ENCODE measurements at regions not wholly inside any gene's neighbourhood (a gene's known extent, or its start where the extent isn't known, plus 50 kb on each side); places are given as distances from the start of the nearest gene placed in this dataset.
"Not testable (repeated sequence)": the region's sequence is repeated elsewhere in the genome, so short reads cannot be mapped to it uniquely, and the experiment has no call there.

DNA sequence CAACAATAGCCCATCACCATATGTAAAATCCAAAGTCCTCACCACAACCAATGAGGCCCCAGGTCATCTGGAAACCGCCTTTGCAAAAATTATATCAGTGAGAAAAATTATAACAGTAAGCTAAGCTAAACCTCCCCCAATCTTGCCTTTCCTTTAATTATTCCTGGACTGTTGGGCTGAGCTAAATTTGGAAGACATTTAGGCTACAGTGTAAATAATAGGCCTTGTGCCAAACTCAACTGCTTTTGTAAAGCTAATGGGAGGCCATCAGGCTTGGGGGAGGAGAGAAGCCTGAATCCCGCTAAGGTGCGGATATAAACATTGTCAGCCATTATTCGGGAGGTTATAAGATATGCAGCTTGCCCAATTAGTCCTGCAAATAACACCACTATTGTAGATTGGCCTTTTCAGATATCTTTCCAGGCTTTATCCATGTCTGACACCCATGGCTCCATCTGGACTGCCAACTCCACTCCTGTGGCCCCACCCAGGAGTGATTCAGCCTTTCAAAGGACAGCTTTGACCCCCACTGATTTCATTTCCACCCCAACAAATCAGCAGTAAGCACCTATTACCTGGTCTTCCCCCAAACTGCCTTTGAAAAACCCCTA is 53.0 kb upstream of the CA12 start:
- DNase-seq (ENCODE audit: low read depth): no peak

GRCh38 chr15:63435204-63435820 is 53.7 kb upstream of the CA12 start:
- no peak for DNase-seq (ENCODE audit: low read depth)

DNA sequence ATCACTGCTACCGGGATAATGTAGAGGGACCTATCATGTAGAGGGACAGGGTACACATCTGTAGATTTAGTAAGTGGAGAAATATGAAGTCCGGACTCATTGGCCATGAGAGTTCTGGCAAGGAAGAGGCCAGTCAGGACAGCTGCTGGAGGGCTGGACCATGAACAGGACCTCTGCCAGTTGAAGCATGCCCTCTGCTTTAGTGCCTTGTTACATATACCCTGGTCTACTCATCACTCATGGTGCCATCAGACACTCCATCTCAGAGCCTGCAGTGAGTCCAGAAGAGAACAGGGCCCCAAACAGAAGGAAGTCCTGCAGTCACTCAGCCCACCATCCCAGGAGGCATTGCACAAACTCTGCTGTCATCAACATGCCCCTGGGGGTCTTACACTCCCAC is 54.7 kb upstream of the CA12 start:
- DNase-seq (ENCODE audit: low read depth): no peak

DNA sequence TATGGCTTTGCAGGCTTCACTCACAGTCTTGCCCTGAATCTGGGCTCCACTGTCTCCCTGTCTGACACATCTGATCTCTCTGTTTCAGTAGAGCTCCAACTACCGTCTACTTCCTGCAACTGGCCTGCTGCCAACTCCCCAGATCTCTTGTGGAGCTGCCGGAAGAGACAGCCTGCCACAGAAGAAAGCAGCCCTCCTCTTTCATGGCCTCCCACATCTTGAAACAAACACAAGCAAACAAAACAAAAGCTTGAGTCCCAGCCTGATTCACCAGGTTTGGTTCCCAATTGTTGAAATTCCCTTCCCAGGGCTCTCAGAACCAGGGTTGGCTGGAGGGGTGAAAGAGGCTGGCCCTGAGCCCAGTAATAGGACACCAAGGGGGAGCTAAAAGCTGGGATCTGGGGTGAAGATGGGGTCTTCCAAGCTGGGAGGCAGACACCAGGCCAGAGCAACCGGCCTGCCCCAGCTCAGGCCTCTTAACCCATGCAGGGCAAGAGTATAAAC is 55.3 kb upstream of the CA12 start:
- DNase-seq (ENCODE audit: low read depth): peak; percentile 60

DNA sequence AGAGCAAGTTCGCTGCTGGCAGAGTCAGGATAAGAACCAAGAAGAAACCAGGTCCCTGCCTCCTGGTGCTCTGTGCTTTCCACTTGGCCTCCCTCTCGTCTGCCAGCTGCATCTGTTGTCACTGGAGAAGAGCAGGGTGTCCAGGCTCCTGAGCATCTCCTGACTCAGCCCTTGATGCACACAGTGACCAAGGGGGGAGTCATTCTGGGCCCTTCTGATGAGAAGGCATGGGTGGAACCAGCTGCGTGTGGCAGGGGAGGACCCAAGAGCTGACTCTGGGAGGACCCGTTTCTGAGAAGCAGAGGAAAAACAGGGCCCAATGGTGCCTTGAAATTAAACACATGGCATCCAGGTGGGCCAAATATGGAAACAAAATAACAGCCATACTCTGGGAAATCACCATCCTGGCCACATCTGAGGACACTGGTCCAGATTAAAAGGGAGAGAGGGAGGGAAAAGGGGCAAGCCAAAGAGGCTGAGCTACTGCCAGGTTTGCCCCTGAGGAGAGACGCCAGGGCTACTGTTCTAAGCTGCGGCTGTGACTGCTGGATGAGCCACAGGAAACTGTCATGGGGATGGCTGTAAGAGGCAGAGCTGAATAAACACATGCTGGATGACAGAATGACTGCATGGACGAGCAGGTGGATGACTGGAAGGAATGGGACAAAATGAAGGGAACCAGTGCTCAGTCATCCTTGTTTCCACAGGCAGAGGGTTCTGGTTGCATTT is 58.1 kb upstream of the CA12 start:
- no peak for DNase-seq (ENCODE audit: low read depth)

- no peak for DNase-seq (ENCODE audit: low read depth)
Measured at GRCh38 chr15:63440265-63440648, 58.6 kb upstream of the CA12 start.

DNA sequence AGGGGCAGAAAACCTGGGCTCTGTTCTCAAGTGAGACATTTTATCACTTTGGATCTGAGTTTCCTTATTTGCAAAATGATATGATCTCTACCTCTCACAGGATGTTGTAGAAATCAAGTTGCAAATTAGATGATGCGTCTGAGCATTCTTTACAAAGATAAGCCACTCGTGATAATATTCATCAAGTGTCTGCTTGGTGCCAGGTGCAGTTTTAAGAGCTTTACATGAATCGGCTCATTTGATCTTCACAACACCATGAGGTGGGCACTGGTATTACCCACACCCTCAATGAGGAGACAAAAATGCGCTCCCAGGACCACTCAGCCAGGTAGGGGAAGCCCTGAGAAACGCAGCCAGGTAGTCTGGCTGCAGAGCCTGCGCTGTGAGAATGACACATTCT is 59.1 kb upstream of the CA12 start:
- no peak for DNase-seq (ENCODE audit: low read depth)

DNA sequence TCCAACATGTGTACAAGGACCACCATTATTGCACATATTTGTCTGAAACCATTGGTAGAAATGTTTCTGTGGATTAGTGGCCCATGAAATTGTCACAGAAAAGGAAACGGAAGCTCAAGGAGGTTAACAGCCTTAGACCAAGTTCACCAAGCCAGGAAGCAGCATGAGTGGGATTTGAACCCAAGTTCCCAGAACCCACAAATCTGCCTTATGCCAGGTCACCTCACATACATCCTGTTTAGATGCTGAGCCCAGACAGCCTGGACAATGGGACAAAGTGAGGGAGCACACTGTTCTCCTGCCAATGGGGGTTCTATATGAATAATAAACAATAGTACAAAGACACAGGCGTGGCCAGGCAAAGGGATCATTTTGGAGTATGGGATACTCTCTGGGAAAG is 59.6 kb upstream of the CA12 start:
- no peak for DNase-seq (ENCODE audit: low read depth)

- DNase-seq (ENCODE audit: low read depth): no peak
Measured at GRCh38 chr15:63442080-63442479, 60.4 kb upstream of the CA12 start.

DNA sequence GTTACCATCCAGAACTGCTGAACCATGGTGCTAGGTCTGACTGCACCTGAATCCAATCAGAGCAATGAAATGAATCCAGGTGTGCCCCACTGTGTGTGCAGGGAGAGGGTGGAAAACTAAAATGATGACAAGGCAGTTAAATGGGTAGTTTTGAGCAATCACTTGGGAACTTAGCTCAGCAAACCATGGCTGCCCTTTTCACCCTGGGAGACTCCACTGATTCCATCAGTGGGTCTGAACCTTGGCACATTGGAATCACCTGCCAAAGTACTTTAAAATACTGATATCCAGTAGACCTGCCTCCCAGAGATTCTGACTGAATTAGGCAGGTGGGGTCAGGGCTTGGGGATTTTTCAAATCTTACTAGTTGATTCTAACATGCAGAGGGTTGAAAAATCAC is 59.8 kb upstream of the USP3 start:
- DNase-seq (ENCODE audit: low read depth): no peak

DNA sequence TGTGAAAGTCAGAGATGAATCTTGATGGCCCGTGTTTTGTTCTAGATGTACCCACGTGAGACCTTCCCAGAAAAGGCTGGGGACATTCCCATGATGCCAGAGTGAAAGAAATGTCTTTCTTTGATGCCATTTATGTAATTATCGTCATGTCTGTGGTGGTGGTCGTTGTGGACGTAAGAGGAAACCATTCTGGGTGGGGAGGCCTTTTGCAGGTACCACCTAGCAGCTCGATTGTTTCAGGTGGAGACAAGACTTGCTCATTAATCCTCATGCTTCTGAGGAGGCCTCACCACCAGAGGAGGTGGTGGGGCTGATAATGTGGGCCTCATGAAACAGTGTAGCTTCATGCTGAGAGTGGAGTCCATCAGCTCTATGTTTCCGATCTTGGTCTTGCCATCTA is 58.1 kb upstream of the USP3 start:
- no peak for DNase-seq (ENCODE audit: low read depth)

- no peak for DNase-seq (ENCODE audit: low read depth)
Measured at GRCh38 chr15:63447017-63447676, 57.2 kb upstream of the USP3 start.

DNA sequence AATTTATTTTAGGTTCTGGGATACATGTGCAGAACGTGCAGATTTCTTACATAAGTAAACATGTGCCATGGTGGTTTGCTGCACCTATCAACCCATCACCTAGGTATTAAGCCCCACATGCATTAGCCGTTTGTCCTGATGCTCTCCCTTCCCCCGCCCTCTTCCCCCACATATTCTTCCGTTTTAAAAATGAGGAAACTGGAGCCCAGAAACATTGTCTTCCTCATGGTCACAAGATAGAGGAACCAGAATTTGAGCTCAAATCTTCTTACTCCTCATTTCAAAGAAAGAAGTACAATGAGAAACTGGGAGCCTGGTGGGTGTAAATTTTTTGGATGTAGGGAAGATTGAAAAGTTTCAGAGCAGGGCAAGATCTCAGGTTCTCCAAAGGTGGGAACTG is 56.1 kb upstream of the USP3 start:
- DNase-seq (ENCODE audit: low read depth): no peak

DNA sequence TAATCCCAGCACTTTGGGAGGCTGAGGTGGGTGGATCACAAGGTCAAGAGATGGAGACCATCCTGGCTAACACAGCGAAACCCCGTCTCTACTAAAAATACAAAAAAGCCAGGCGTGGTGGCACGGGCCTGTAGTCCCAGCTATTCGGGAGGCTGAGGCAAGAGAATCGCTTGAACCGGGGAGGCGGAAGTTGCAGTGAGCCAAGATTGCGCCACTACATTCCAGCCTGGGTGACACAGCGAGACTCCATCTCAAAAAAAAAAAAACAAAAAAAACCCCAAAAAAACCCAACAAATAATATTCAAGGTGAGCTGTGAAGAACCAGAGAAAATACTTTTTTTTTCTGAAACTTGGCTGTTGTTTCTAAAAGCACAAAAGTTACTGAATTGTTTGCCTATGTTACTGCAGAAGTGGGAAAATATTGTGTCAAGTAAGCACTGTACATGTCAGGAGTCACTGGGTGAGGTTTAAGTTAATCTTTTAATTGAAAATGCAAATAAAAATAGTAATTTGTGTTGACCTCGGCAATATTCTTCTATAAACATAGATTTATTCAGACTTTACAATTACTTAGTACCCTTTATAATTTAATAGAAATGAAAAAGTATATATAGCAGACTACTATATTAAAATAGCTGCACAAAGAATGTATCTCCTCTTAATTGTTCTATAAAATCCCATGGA is 55.4 kb upstream of the USP3 start:
- DNase-seq (ENCODE audit: low read depth): not testable (repeated sequence)

GRCh38 chr15:63449731-63450130 is 54.7 kb upstream of the USP3 start:
- DNase-seq (ENCODE audit: low read depth): no peak

DNA sequence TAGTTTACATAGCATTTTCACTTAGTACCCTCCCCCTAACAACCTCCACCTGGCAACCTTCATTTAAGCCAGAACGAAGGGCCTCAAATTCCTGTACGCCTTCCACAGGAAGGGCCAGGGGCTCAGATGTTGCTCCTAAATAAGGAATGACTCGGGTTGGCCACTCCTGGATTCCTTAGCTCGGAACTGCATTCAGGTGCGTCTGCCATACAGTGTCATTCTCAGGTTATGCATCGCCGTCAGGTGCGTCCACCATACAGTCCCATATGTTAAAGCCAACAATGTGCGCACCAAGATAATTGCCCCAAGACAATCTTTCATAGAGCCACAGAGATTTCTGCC is 53.5 kb upstream of the USP3 start:
- DNase-seq (ENCODE audit: low read depth): no peak

DNA sequence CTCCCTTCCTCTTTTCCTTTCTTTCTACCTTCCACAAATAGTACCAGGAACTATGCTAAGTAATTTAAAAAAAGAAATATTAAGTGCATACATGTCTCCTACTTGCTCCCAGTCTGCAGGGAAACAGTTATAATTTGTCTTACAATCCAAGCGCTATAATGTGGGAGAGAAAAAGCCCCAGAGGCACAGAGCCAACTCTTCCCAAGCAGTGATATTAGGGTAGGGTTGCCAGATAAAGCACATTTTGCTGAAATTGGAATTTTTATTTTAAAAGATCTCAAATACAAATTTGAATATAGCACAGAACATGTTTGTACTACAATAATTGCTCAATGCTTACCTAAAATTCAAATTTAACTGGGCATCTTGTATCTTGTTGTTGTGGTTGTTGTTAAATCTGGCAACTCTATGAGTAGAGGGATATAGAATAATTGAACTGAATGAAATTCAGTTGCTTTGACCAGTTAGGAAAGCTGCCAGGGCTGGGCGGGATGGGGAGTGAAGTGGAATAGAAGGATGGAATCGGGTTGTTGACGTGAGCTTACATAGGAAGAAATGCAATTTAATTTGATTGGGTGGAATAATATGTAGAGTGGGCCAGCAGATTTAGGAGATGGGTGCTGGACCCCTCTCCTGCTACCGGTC is 52.6 kb upstream of the USP3 start:
- DNase-seq (ENCODE audit: low read depth): no peak

DNA sequence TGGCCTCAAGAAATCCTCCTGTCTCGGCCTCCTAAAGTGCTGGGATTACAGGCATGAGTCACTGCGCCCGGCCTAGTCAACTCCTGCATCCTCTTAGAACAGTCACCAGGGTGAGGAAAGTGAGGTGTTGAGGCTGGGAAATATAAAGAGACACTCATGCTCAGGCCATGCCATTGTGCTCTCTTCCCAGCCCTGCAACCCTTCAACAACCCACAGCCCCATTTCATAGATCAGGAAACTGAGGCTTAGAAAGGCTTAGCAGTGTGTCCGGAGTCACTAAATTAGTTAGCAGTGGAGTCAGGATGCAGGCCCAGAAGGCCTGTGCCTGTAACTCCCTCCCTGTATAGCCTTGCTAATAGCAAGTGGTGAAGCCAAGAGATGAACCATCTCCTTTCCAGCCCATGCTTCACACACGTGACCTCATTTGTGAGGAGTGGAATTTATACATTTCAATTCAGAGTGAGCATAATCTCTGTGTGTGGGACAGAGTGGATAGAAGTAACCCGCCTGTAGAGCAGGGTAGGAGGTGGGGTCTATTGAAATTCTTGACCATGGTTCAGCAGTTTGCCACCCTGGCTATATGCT is 51.7 kb upstream of the USP3 start:
- DNase-seq (ENCODE audit: low read depth): no peak

DNA sequence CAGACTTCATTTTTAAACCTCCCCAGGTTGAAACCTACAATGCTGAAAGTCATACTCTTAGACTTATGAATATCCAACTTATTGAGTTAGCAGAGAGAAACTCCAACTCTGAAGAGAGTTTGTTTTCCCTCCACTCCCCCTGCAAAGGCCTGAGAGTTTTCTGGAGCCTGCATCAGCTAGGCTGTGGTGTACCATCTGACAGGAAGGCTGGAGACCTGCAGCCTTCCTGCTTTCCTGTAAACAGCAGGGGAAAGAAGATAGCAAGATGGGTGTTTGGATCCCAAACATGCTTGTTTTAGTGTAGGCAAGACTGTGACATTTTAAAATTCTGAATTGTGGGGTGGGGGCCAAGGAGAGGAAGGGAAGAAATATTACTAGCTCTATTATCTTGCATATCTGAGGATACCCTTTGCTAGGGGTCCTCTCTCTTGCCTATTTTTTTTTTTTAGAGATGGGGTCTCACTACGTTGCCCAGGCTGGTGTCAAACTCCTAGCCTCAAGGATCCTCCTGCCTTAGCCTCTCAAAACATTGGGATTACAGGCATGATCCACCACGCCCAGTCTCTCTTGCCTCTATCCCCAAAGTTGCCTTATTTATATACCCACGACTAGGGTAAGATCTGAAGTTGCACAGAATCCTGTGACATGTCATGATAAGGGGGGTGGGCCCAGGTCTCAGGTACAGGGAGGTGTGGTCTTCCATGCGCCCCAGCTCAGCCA is 51.0 kb upstream of the USP3 start:
- DNase-seq (ENCODE audit: low read depth): no peak

DNA sequence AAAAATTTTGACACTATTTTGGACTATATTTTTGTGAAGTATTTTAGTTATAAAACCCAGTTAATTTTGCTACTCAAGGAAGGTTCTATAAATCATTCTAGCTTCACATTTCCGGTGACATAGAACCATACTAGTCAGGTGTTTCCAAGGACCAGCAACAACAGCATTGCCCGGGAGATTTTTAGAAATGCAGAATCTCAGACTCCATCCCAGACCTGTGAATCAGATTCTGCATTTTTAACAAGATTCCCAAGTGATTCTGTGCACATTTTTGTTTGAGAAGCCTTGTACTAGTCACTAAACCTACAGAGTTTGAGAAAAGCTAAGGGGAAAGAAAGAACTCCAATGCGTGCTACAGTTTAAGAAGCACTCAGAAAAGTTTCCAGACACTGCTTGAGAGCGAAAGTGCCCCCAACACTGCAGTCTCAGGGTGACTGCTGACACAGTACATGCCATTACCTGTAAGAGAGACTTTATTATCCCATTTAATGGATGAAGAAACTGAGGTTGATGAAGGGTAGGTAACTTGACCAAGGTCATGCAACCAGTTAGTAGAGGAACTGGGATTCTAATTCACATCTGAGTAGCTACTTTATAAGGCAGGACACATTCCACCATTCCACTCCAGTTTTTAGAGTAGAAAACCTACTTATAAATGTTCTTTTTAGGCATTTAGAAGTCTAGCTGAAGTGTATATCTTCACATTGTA is 49.7 kb upstream of the USP3 start:
- no peak for DNase-seq (ENCODE audit: low read depth)

All from GM04504 (cell line).